Prostate gland (tissue), 2 donors: ENCODE measurements at regions not wholly inside any gene's neighbourhood (a gene's known extent, or its start where the extent isn't known, plus 50 kb on each side); places are given as distances from the start of the nearest gene placed in this dataset.

Source experiments
- DNase-seq: peaks from one replicate; pipeline ENCODE4 v3.0.0-alpha.2; 2019; ENCODE audit warnings: low spot score
- H3K27ac ChIP-seq, 2 donors: fragments of 200-600 bp; sonication (generic); 2 replicates each; pipeline ENCODE4 v1.5.1; 2017 to 2019
- H3K27me3 ChIP-seq: fragments of 200-600 bp; sonication (generic); replicated peaks from 2 replicates; pipeline ENCODE4 v1.5.1; 2019; ENCODE audit not compliant: insufficient read depth
- H3K36me3 ChIP-seq, 2 donors: fragments of 200-600 bp; sonication (generic); 1 replicate in 1 of 2; 2 replicates in 1 of 2; pipeline versions ENCODE4 v1.5.1 to v1.8.1; 2017 to 2019
- H3K4me1 ChIP-seq: fragments of 200-600 bp; sonication (generic); replicated peaks from 2 replicates; pipeline ENCODE4 v1.5.1; 2019
- H3K4me3 ChIP-seq, 2 donors: fragments of 200-600 bp; sonication (generic); 2 replicates each; pipeline ENCODE4 v1.5.1; 2017 to 2019
- H3K9me3 ChIP-seq: fragments of 200-600 bp; sonication (generic); 2 replicates; pipeline ENCODE4 v1.5.1; 2017
- POLR2A ChIP-seq: fragments of 450-650 bp; IDR thresholded peaks from one replicate; pipeline ENCODE4 v1.6.1; 2016; ENCODE audit warnings: antibody characterized with exemption, mild to moderate bottlenecking
- POLR2AphosphoS5 ChIP-seq: sonication (generic); formaldehyde crosslinking; IDR thresholded peaks from one replicate; pipeline ENCODE4 v1.6.1; 2017; ENCODE audit warnings: antibody characterized with exemption
- whole genome bisulfite sequencing: methylation state at CpG from one replicate; pipeline ENCODE4 v1.1.5; 2018; 5-methylcytosine and 5-hydroxymethylcytosine counted together
- intact Hi-C: fragments of 100-400 bp; cut with DNase I; formaldehyde crosslinking; loops from one replicate; pipeline ENCODE4 v1.14.2; 2022
- TF ChIP-seq, protein P1 (sequence below), 4 experiments: fragments of 200-600 bp in 2 of 4; fragments of 450-650 bp in 2 of 4; sonication (generic) in 2 of 4; IDR thresholded peaks; 1 replicate in 3 of 4; 2 replicates in 1 of 4; pipeline ENCODE4 v1.5.1; 2016 to 2019; ENCODE audit warnings: antibody characterized with exemption in 4 of 4, mild to moderate bottlenecking in 2 of 4, moderate library complexity in 2 of 4

DNA sequence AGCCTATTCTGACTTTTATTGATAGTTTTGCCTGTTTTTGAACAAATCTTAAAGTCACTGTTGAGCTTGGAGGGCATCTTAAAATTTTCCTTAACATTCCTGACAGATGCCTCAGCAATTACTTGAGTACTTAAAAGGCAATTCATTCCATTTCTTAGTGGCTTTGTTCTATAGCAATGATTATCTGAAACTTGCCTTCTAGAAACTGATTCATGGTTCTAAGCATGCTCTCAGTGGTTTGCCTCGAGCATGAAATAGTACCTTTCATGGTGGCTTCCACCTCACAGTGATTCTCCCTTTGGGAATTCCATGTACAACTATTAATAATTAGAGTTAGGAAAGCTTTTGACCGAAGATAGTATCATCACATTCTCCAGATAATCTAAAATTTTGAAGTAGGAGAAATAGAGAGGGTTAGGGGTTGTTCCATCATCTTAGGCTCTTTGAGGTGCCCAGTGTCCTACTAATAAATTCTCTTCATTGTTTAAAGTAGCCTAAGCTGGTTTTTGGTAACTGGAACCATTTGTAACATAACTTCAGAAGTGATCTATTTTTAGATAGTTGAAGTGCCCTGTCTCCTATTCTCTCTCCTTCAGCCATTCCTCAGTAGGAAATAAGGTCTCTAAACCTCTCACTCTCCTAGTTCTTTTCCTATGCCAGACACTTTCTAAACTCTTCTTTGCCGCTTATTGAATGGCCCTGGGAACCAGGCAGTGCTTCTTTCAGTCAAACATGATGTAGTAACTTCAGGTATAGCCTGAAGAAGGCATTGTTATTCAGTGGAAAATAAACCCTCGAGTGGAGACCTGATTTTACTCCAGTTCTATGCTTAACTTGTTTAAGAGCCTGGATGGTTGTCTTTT is 156.1 kb downstream of the HAUS1 start:
- intact Hi-C loops, result no loop called here
- no peak for DNase-seq
- Histone ChIP-seq H3K27me3 (no peaks in the 10 kb centered on the region), H3K27ac (no peak overlapping the region), H3K9me3 (no peaks in the 10 kb centered on the region), H3K4me3 (no peak overlapping the region), H3K4me1 (no peaks in the 10 kb centered on the region), H3K36me3 (no peaks in the 10 kb centered on the region)
- TF ChIP-seq POLR2A (no peak), POLR2AphosphoS5 (no peak)
- TF ChIP-seq, protein P1, sequence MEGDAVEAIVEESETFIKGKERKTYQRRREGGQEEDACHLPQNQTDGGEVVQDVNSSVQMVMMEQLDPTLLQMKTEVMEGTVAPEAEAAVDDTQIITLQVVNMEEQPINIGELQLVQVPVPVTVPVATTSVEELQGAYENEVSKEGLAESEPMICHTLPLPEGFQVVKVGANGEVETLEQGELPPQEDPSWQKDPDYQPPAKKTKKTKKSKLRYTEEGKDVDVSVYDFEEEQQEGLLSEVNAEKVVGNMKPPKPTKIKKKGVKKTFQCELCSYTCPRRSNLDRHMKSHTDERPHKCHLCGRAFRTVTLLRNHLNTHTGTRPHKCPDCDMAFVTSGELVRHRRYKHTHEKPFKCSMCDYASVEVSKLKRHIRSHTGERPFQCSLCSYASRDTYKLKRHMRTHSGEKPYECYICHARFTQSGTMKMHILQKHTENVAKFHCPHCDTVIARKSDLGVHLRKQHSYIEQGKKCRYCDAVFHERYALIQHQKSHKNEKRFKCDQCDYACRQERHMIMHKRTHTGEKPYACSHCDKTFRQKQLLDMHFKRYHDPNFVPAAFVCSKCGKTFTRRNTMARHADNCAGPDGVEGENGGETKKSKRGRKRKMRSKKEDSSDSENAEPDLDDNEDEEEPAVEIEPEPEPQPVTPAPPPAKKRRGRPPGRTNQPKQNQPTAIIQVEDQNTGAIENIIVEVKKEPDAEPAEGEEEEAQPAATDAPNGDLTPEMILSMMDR (IDR thresholded peaks at IDR 0.05), result no peak
- 73% methylated on average over 4 of the region's 4 CpGs for WGBS

DNA sequence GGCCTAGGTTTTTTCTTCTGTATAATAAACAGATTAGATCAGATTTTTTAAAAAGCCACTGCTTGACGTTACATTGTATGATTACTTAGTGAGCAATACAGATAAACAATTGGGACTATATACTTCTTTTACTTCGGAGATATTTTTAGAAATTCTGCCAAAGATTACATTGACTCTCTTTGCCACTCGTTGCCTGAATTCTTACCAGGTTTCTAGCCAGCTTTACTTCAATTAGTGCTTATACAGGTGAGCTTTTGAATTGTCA is 156.6 kb downstream of the HAUS1 start:
- Histone ChIP-seq H3K27ac (no peak overlapping the region), H3K4me1 (no peaks in the 10 kb centered on the region), H3K4me3 (no peak overlapping the region), H3K27me3 (no peaks in the 10 kb centered on the region), H3K36me3 (no peaks in the 10 kb centered on the region), H3K9me3 (no peaks in the 10 kb centered on the region)
- DNase-seq, result no peak
- 35% methylated on average over 3 of the region's 3 CpGs for WGBS
- intact Hi-C loops, result no loop called here
- TF ChIP-seq POLR2AphosphoS5, result no peak
- TF ChIP-seq, protein P1 (IDR thresholded peaks at IDR 0.05), result no peak
- no peak for TF ChIP-seq POLR2A

DNA sequence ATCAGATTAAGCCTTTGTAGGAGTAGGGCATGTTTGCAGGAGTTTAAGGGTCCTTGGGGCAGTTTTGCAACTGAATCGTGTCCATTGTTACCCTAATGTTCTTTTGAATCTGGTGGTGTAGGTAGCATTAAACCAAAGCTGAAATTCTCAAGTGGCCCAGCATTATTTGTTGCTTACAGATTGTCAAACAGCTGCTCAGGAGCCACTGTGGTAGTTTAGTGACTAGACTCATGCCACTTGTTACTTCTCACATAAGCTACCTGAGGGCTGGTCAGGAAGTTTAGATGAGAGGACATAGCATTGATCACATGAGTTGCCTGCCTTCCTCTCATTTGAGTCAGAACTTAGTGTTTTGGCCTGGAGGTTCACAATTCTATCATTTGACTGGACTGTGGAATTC is 157.6 kb downstream of the HAUS1 start:
- intact Hi-C loops, result no loop called here
- whole genome bisulfite sequencing, result 85% methylated on average over 1 of the region's 1 CpG
- Histone ChIP-seq H3K4me1 (no peaks in the 10 kb centered on the region), H3K4me3 (no peak overlapping the region), H3K36me3 (no peaks in the 10 kb centered on the region), H3K9me3 (no peaks in the 10 kb centered on the region), H3K27me3 (no peaks in the 10 kb centered on the region), H3K27ac (no peak overlapping the region)
- TF ChIP-seq, protein P1 (IDR thresholded peaks at IDR 0.05), result no peak
- TF ChIP-seq POLR2A (no peak), POLR2AphosphoS5 (no peak)
- no peak for DNase-seq

DNA sequence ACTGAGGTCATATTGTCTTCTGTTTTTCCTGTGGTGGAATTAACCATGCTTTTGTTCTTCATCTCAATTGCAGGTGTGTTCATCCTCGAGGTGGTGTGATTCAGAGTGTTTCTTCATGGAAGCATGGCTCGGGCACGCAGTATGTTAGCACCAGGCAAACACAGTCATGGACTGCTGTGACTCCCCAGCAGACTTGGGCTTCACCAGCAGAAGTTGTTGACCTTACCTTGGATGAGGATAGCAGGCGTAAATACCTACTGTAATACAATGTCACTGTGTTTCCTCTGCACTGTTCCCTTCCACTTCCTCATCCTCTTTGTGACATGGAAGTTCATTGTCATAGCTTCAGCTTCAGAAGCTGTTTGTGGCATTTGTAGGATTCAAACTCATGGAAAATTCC is 158.7 kb downstream of the HAUS1 start:
- Histone ChIP-seq H3K4me3 (no peak overlapping the region), H3K9me3 (no peaks in the 10 kb centered on the region), H3K36me3 (no peaks in the 10 kb centered on the region), H3K27me3 (no peaks in the 10 kb centered on the region), H3K4me1 (no peaks in the 10 kb centered on the region), H3K27ac (no peak overlapping the region)
- WGBS, result 95% methylated on average over 4 of the region's 4 CpGs
- intact Hi-C loops, result no loop called here
- TF ChIP-seq POLR2AphosphoS5 (no peak), POLR2A (no peak)
- TF ChIP-seq, protein P1 (IDR thresholded peaks at IDR 0.05), result no peak
- no peak for DNase-seq

DNA sequence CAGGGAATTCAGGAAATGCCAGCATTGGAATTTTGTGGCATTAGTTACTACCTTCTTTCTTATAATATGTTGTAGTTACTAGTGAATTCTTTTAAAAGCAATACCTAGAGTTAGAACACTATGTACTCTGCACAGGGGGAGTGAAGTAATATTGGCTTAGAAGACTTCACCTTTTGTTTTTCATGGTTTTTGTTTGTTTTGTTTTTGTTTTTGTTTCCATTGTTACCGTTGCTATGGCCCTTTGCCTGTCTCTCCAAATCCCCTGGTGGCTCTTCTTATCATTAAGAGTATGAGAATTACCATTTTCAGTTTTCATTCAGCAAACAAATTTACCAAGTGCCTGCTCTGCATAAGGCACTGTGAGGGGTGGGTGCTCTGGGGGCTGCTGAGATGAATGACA is 160.1 kb downstream of the HAUS1 start:
- H3K9me3 ChIP-seq, result no peaks in the 10 kb centered on the region
- TF ChIP-seq POLR2AphosphoS5, result no peak
- TF ChIP-seq POLR2A, result no peak
- TF ChIP-seq, protein P1 (IDR thresholded peaks at IDR 0.05), result no peak
- no peaks in the 10 kb centered on the region for H3K4me1 ChIP-seq
- intact Hi-C loops, result no loop called here
- DNase-seq, result no peak
- H3K36me3 ChIP-seq, result no peaks in the 10 kb centered on the region
- no peak overlapping the region for H3K27ac ChIP-seq
- no peaks in the 10 kb centered on the region for H3K27me3 ChIP-seq
- WGBS, result 46% methylated on average over 1 of the region's 1 CpG
- H3K4me3 ChIP-seq, result no peak overlapping the region
